ENCODE measurements at regions not wholly inside any gene's neighbourhood (a gene's known extent, or its start where the extent isn't known, plus 50 kb on each side); places are given as distances from the start of the nearest gene placed in this dataset.

DNA sequence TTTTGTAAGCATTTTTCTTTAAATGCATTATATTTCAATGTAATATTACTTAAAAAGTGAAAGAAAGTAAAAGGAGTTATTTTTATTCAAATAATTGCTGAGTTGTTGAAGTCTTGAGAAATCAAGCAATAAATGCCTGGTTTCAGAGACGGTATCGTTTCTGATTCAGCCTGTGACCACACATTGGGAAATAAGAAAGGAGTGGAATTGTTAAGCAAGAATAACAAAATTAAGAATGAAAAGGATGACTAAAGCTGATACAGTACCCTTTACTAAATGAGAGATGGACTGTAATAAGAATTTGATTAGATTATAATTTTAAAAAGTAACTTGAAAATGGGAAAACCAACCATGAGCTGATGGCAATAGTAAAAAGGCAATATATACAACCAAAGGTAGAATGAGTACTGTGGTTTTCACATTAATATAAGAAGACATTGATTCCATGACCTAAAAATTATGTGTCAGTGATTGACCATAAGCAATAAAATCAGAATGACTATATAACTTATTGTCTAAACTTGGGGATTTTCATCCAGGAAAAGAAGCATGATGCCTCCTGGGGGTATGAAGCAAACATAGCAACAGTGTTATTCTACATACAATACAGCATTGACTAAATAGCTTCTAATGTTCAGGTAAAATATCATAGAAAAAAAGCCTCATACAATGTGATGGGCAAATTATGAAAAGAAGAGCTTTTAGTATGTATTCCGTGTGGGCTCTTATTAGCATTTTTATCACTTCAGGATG lies 101.9 kb upstream of the PRDM9 start:
- no peak for TF ChIP-seq CTCF (IDR thresholded peaks at IDR 0.05)
- ATAC-seq (no peak), FAIRE-seq (no peak), DNase-seq (no peak)
- Histone ChIP-seq H3K27ac (no peak overlapping the region), H3K36me3 (no peaks in the 10 kb centered on the region), H3K4me1 (no peaks in the 10 kb centered on the region), H3K9me3 (no peaks in the 10 kb centered on the region), H3K4me3 (no peak overlapping the region), H3K27me3 (no peaks in the 10 kb centered on the region)
- WGBS, 2 donors = 75 to 82% methylated on average over 3 of the region's 3 CpGs
- intact Hi-C loops (cut with DNase I) = no loop called here

DNA sequence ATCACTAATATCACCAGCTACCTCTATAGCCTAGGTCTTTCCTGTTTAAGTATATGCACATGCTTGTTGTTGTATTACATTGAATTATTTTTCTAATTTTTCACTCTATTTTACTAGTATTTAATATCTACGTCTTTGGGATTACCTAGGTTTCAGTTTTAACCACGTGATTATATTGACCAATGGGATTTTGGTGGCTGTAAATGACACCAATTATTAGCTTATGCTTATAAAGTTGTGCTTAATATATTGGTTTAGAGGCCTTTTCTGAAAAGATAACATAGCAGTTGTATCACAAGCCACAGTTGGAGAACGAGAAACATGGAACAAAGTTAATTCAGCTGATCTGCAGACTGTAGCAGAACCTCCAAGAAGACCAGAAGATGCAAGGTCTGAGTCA lies 104.8 kb upstream of the PRDM9 start:
- no peak for TF ChIP-seq CTCF (IDR thresholded peaks at IDR 0.05)
- FAIRE-seq = no peak

GRCh38 chr5:23400951-23401350 lies 106.5 kb upstream of the PRDM9 start:
- no peaks in the 10 kb centered on the region for H3K27me3 ChIP-seq
- no peak overlapping the region for H3K27ac ChIP-seq
- H3K4me1 ChIP-seq = no peaks in the 10 kb centered on the region
- no peaks in the 10 kb centered on the region for H3K36me3 ChIP-seq
- 54 to 64% methylated on average over 5 of the region's 5 CpGs for WGBS, 2 donors
- no peak for TF ChIP-seq CTCF (IDR thresholded peaks at IDR 0.05)
- FAIRE-seq = no peak
- DNase-seq = no peak
- ATAC-seq = no peak
- intact Hi-C loops (cut with DNase I) = no loop called here
- H3K4me3 ChIP-seq = no peak overlapping the region
- H3K9me3 ChIP-seq = no peaks in the 10 kb centered on the region

More for the DNA sequence above, 104.8 kb upstream of the PRDM9 start:
- Histone ChIP-seq H3K27me3 (no peaks in the 10 kb centered on the region), H3K4me1 (no peaks in the 10 kb centered on the region), H3K27ac (no peak overlapping the region), H3K36me3 (no peaks in the 10 kb centered on the region), H3K4me3 (no peak overlapping the region), H3K9me3 (no peaks in the 10 kb centered on the region)
- ATAC-seq = no peak
- 49 to 65% methylated on average over 3 of the region's 3 CpGs for WGBS, 2 donors
- DNase-seq = no peak
- intact Hi-C loops (cut with DNase I) = no loop called here

DNA sequence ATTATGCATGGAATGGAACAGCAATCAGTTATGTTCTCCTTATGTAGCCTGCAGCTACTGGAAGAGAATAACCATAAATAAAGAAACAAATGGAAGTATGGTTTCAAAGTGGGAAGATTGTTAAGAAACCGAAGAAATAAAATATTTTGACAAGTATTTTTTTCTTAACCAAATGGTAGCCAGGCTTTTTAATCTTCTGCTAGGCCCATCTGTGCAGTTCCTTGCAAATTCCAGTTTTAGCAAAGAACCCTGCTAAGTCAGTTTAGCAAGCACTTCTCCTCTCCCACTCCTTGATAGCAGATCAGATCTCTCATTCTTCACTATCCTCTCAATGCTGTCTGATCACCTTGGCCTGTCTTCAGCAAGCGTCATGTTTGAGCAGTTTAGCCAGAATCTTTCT lies 111.1 kb upstream of the PRDM9 start:
- no peaks in the 10 kb centered on the region for H3K9me3 ChIP-seq
- H3K27ac ChIP-seq = no peak overlapping the region
- no peaks in the 10 kb centered on the region for H3K4me1 ChIP-seq
- intact Hi-C loops (cut with DNase I) = no loop called here
- FAIRE-seq = no peak
- no peaks in the 10 kb centered on the region for H3K36me3 ChIP-seq
- 62 to 63% methylated on average over 2 of the region's 2 CpGs for WGBS, 2 donors
- no peak for TF ChIP-seq CTCF (IDR thresholded peaks at IDR 0.05)
- H3K27me3 ChIP-seq = no peaks in the 10 kb centered on the region
- no peak for DNase-seq
- no peak for ATAC-seq
- H3K4me3 ChIP-seq = no peak overlapping the region

DNA sequence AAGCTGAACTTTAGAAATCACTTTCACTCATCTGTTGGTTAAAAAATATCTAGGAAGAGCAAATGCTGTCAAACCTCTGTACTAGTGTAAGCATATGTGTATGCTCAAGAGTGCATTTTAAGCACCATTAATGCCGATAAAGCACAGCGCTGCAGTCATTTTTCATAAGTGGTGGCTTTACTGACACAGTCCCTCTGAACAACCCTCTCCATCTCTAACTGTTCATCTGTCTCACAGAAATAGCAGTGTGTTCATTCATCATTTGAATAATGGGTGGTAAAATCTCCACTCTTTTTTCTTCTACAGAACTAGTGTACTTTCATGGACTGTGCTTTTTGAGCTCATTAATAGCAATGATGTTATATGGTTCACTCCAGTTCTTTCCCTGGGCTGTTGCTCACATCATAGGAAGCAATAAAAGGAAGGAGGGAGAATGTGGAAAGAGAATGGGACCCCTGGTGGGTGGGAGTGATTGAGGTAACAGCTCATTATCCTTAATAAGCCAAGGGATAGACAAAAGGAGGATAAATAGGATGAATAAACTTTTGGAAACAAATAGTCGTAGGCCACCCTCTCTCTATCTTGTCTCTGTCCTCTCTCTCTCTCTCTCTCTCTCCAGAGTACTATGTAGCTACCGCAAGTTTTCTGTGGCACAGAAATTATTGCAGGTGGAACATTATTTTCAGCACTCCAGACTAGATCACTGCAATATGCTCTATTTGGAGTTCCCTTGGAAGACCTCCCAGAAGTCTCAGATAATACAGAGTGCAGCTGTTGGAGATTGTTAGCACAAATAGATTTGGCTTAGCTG lies 117.9 kb upstream of the PRDM9 start:
- peak in 3 of 4 donors; percentile 30 to 44 (median 39) for ATAC-seq
- H3K27me3 ChIP-seq = no peaks in the 10 kb centered on the region
- DNase-seq = no peak
- H3K4me1 ChIP-seq = no peaks in the 10 kb centered on the region
- H3K4me3 ChIP-seq = no peak overlapping the region
- no peaks in the 10 kb centered on the region for H3K9me3 ChIP-seq
- no peak overlapping the region for H3K27ac ChIP-seq
- H3K36me3 ChIP-seq = no peaks in the 10 kb centered on the region
- intact Hi-C loops (cut with DNase I) = no loop called here
- WGBS, 2 donors = 39 to 44% methylated on average over 4 of the region's 4 CpGs
- no peak for FAIRE-seq
- TF ChIP-seq CTCF (IDR thresholded peaks at IDR 0.05) = no peak

All from pancreas (tissue), 10 donors.